HUES48 (cell line): ENCODE measurements at regions not wholly inside any gene's neighbourhood (a gene's known extent, or its start where the extent isn't known, plus 50 kb on each side); places are given as distances from the start of the nearest gene placed in this dataset.
"Not testable (repeated sequence)": the region's sequence is repeated elsewhere in the genome, so short reads cannot be mapped to it uniquely, and the experiment has no call there.

Experiments
- H3K27ac ChIP-seq: one replicate; pipeline ENCODE4 v1.7.0; 2013; ENCODE audit warnings: low read depth, low read length, inconsistent platforms
- H3K27me3 ChIP-seq: 2 replicates; pipeline ENCODE4 v1.6.1; 2013; ENCODE audit warnings: mild to moderate bottlenecking, low read length; ENCODE audit not compliant: control insufficient read depth, insufficient read depth
- H3K36me3 ChIP-seq: 2 replicates; pipeline ENCODE4 v1.6.1; 2013; ENCODE audit warnings: low read length; ENCODE audit not compliant: control insufficient read depth, insufficient read depth
- H3K4me1 ChIP-seq: 2 replicates; pipeline ENCODE4 v1.6.1; 2013; ENCODE audit warnings: mild to moderate bottlenecking, low read length; ENCODE audit not compliant: control insufficient read depth, insufficient read depth
- H3K4me3 ChIP-seq: 2 replicates; pipeline ENCODE4 v1.5.1; 2013; ENCODE audit warnings: mild to moderate bottlenecking, low read depth, low read length
- H3K9ac ChIP-seq: 2 replicates; pipeline ENCODE4 v1.6.1; 2013; ENCODE audit warnings: mild to moderate bottlenecking, low read depth, low read length, moderate library complexity
- H3K9me3 ChIP-seq: 2 replicates; pipeline ENCODE4 v1.6.1; 2013; ENCODE audit warnings: low read length; ENCODE audit not compliant: control insufficient read depth, insufficient read depth

DNA sequence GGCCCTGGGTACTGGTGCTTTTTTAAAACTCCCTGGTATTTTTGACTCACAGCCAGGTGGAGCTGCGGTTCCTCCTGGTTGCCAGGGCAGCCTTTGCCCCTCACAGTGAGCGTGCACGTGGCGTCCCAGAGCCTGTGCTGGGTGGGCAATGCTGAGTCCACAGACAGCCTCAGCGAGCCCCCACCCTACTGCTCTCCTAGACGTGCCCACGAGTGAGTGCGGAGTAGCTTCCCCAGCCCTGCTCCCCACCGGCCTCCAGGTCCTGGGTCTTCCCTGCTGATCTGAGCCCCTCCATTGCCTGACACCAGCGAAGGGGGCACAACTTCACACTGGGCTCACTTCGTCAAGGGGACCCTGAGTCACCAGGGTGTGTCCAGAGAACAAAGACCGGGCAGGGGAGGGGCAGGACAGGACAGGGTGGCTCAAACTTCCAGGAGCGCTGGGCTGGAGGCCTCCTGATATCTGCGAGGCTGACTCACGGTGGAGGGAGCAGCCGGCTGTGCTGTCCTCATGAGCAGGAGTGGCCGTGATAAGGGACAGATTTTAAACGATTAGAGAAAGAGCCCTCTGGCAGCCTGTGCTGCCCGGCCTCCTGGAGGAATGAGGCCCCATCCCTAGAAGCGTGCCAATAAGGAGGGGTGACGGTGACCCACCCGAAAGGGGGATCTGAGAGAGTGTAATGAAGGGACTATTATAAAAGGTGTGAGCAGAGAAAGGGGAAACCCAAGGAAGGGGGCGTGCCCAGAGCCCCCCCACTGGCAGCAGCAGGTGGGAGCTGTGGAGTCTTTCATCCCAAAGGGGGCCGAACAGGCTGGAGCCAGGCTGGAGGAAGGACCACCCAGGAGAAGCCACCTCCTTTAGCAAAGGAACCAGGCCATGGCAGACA lies 129.3 kb upstream of the FGF3 start:
- H3K27ac ChIP-seq: peak overlapping the region; percentile 91
- H3K4me3 ChIP-seq: no peak overlapping the region
- H3K9ac ChIP-seq: no peak overlapping the region
- no peaks in the 10 kb centered on the region for H3K9me3 ChIP-seq
- H3K27me3 ChIP-seq: no peaks in the 10 kb centered on the region; the same call in 1 of the 2 replicates
- no peaks in the 10 kb centered on the region for H3K36me3 ChIP-seq
- H3K4me1 ChIP-seq: peaks cover 23% of the 10 kb centered on the region

DNA sequence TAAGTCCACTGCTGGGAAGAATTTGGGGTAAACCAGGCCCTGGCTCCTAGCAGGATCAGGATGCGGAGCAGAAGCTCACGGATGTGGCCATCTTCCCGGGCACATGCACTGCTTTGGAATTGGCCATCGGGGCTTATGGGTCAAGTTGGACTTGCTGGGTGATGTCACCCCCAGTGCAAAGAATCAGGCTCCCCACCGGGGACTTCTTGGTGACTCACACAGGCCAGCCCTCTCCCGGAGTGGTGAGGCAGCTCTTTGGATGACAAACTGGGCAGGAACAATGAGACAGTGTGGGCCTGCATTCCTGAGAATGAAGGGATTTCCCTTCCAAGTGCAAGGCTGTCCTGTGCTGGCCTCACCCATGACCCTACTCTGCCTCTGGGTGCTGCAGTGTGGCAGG lies 128.8 kb upstream of the ANO1 start:
- Histone ChIP-seq H3K4me1 (peaks cover 23% of the 10 kb centered on the region), H3K36me3 (no peaks in the 10 kb centered on the region), H3K4me3 (no peak overlapping the region), H3K9me3 (no peaks in the 10 kb centered on the region), H3K9ac (no peak overlapping the region), H3K27ac (peak overlapping the region; percentile 91), H3K27me3 (no peaks in the 10 kb centered on the region; the same call in 1 of the 2 replicates)

DNA sequence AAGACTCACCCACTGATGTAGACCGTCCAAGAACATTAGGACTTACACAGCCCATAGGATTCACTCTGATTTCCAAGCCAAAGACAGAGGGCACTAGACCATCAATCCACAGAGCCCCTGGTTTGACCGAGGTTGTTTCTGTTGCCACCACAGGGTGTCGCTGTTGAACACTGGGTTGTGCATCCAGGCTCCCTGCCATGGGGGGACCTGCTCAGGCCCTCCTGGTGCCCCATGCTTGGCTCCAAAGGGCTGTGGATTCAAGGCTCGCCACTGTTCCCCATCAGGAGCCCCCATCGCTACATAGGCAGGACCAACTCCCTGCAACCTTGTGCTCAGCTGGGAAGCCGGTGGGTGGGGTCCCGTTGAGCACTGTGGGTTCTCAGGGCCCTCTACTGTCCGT lies 128.0 kb upstream of the ANO1 start:
- H3K36me3 ChIP-seq: no peaks in the 10 kb centered on the region
- no peak overlapping the region for H3K4me3 ChIP-seq

DNA sequence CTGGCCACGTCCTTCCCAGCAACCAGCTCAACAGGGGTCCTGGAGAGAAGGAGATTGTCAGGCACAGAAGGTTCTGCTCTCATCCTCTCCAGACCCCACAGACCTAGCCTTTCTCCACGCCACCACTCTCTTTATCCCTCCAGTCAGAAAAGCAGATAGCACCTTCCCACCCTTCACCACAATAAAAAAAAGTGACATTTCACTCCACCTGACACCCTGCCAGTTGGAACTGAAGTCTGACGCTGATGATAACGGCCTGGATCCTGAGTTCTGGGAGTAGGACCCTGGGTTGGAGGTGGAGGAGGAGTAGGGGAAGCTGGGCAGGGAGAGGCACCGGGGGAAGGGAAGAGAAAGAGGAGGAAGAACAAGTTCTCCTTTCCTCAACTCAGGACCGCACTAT lies 127.5 kb upstream of the ANO1 start:
- H3K4me1 ChIP-seq: peaks cover 23% of the 10 kb centered on the region
- no peaks in the 10 kb centered on the region; the same call in 1 of the 2 replicates for H3K27me3 ChIP-seq
- H3K9ac ChIP-seq: no peak overlapping the region
- H3K4me3 ChIP-seq: no peak overlapping the region
- H3K36me3 ChIP-seq: no peaks in the 10 kb centered on the region
- no peak overlapping the region for H3K27ac ChIP-seq
- no peaks in the 10 kb centered on the region for H3K9me3 ChIP-seq

More for the DNA sequence above, 128.0 kb upstream of the ANO1 start:
- Histone ChIP-seq H3K9me3 (no peaks in the 10 kb centered on the region), H3K27me3 (no peaks in the 10 kb centered on the region; the same call in 1 of the 2 replicates), H3K4me1 (peaks cover 23% of the 10 kb centered on the region), H3K9ac (no peak overlapping the region), H3K27ac (peak overlapping the region; percentile 82)

DNA sequence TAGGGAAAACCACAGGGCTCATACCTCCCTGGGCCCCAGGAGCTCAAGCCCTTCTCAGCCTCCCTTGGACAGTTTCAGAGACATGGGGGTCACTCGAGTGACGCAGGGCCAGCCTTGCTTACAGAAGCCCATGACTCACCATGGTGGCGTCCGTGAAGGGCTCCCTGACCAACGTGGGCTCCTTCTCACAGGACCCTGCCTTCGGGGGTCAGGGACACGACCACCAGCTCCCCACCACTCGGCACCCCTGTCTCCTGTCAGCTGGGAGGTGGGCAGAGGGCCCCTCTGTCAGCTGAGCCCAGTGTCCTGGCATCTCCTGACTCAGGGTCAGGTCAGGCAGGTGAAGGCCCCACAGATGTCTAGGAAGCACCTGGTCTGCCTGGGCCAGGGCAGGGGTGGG lies 126.3 kb upstream of the ANO1 start:
- Histone ChIP-seq H3K36me3 (no peaks in the 10 kb centered on the region), H3K9ac (no peak overlapping the region), H3K27ac (no peak overlapping the region), H3K4me3 (no peak overlapping the region), H3K9me3 (no peaks in the 10 kb centered on the region), H3K27me3 (no peaks in the 10 kb centered on the region; the same call in 1 of the 2 replicates), H3K4me1 (peaks cover 19% of the 10 kb centered on the region)

DNA sequence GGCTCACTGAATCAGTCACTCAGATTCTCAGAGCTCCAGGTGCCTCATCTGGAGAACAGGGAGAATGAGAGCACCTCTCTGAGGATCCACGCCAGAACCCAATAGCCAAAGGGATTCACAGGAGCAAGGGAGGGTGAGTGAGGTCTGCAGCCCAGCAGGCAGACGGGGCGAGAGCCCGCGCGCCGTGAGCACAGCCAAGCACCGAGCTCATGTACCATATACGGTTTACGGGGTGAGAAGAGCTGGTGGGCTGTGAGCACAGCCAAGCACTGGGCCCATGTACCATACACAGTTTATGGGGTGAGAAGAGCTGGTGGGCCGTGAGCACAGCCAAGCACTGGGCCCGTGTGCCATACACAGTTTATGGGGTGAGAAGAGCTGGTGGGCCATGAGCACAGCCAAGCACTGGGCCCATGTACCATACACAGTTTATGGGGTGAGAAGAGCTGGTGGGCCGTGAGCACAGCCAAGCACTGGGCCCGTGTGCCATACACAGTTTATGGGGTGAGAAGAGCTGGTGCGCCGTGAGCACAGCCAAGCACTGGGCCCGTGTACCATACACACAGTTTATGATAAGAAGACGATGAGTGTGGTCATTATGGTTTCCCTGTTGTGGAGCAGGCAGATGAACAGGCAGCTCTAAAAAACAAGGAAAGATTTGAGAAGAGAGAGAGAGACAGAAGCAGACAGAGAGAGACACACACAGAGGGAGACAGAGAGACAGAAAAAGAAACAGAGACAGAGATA lies 125.7 kb upstream of the ANO1 start:
- not testable (repeated sequence) for H3K27ac ChIP-seq, H3K9me3 ChIP-seq, H3K27me3 ChIP-seq, H3K36me3 ChIP-seq, H3K4me3 ChIP-seq, H3K9ac ChIP-seq
- peaks cover 18% of the 10 kb centered on the region for H3K4me1 ChIP-seq

DNA sequence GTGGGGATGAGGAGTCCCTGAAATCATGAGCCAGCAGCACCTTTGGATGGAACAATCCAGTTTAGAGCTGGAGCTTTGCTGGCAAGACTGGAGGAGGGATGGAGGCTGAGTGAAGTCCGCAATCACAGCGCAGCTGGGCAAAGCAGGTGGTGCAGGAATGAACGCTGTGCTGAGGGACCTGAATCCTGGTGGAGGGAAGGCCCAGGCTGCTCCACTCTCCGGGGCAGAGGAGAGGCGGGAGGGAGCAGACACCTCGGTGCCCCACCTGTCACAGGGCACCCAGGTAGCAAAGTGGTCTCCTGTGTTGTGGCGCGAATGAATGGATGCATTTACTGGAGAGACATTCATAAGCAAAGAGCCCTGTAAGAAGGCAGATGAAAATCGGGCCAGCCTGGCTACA lies 124.8 kb upstream of the ANO1 start:
- Histone ChIP-seq H3K9ac (no peak overlapping the region), H3K27ac (no peak overlapping the region), H3K9me3 (no peaks in the 10 kb centered on the region), H3K36me3 (no peaks in the 10 kb centered on the region), H3K4me1 (peaks cover 16% of the 10 kb centered on the region), H3K4me3 (no peak overlapping the region), H3K27me3 (no peaks in the 10 kb centered on the region; the same call in 1 of the 2 replicates)

DNA sequence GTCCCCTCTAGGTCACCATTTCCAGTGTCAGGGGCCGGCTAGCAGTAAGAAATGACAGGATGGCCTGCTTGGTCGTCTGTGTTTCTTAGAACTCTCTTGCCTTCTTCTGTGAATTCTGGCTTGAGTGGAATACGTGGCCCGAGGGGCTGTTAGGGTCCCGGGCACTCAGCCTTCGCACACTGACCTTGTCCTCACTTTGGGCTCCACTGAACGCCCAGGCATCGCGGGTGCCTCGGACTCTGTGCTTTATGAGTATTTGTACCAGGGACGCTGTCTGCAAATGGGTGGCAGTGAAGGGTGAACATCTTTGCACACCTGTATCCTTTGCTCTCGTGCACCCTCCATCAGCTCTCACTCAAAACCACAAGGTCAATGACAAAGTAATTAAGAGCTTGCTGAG lies 123.4 kb upstream of the ANO1 start:
- Histone ChIP-seq H3K27me3 (no peaks in the 10 kb centered on the region), H3K36me3 (no peaks in the 10 kb centered on the region), H3K27ac (no peak overlapping the region), H3K9me3 (no peaks in the 10 kb centered on the region), H3K4me1 (peaks cover 2% of the 10 kb centered on the region; the same call in 1 of the 2 replicates), H3K4me3 (no peak overlapping the region), H3K9ac (no peak overlapping the region)

DNA sequence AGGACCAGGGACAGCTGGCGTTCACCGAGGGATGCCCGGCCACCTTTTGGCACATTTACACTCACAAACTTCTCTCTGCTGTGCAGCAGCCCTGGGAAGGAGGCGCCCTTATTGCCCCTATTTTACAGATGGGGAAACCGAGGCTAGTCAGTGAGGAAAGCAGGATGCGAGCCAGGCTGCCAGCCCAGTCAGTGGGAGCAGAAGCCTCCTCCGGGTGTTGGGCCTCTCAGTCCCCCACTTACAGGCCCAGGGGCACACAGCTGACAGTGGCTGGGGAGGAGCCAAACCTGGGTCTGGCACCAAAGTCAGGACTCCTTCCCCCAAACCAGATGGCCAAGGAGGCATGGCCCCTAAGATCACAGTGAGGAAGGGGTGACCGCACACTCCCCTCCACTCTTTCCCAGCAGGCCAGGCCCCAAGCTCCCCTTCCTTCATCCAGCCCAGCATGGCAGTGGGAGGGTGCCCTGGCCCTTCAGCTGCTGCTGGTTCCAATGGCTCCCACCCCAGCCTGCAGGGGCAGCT lies 121.4 kb upstream of the ANO1 start:
- Histone ChIP-seq H3K36me3 (no peaks in the 10 kb centered on the region), H3K4me1 (no peaks in the 10 kb centered on the region), H3K9me3 (no peaks in the 10 kb centered on the region), H3K4me3 (no peak overlapping the region), H3K27ac (no peak overlapping the region), H3K27me3 (no peaks in the 10 kb centered on the region), H3K9ac (no peak overlapping the region)

DNA sequence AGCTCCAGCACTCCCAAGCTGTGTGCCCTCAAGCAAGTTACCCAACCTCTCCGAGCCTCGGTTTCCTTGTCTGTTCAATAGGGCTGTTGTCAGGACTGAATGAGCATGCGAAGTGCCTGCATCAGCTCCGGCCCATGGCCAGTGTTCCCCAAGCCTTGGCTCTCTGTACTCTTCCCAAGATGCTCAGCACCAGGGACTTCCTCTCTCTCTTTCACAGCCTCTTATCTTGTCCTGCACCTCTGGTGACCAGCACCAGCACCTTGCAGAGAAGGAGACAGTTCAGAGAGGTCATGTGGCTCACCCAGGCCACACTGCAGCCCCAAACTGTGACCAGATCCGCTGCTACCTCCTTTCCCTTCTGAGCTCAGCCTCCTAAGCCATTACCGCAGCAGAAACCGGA lies 120.3 kb upstream of the ANO1 start:
- no peaks in the 10 kb centered on the region for H3K4me1 ChIP-seq
- H3K9ac ChIP-seq: no peak overlapping the region
- no peaks in the 10 kb centered on the region for H3K27me3 ChIP-seq
- no peaks in the 10 kb centered on the region for H3K9me3 ChIP-seq
- no peaks in the 10 kb centered on the region for H3K36me3 ChIP-seq
- H3K4me3 ChIP-seq: no peak overlapping the region
- H3K27ac ChIP-seq: no peak overlapping the region

DNA sequence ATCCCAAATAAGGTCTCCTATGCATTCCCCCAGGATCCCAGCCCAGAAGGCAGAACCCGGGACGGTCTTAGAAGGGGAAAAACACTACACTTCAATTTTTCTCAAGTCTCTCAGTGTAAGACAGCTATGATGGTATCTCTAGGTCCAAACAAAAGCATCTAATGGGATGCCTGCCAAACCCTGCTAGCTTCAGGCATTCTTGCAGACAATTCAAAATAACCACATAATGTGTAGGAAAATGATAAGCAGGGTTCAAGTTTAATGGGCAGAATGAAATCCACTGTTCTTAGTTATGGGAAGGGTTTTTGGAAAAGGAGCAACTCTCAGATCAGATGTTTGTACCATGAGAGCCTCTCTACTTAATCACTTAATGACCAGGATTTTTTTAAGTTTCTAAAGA lies 119.8 kb upstream of the ANO1 start:
- Histone ChIP-seq H3K27ac (no peak overlapping the region), H3K27me3 (no peaks in the 10 kb centered on the region), H3K36me3 (no peaks in the 10 kb centered on the region), H3K9me3 (no peaks in the 10 kb centered on the region), H3K4me1 (no peaks in the 10 kb centered on the region), H3K9ac (no peak overlapping the region), H3K4me3 (no peak overlapping the region)
